Endothelial cell of umbilical vein (primary cell): ENCODE measurements at regions not wholly inside any gene's neighbourhood (a gene's known extent, or its start where the extent isn't known, plus 50 kb on each side); places are given as distances from the start of the nearest gene placed in this dataset.

ENCODE experiments used
- BruUV-seq: library from RNA; stranded (reverse); fragments of 400-500 nt; replicated peaks from 2 replicates; lab custom pipeline; 2021; lab: Mats Ljungman, UMichigan
- CTCF ChIA-PET: fragments of 300-600, 350-600 bp; sonication (Branson Sonifier 250); formaldehyde crosslinking; loops from one replicate; lab custom pipeline; 2021; ENCODE audit warnings: antibody characterized with exemption, inconsistent platforms; lab: Charles Lee
- POLR2A ChIA-PET: fragments of 300-600, 350-600 bp; sonication (Branson Sonifier 250); formaldehyde crosslinking; loops from one replicate; lab custom pipeline; 2021; ENCODE audit warnings: antibody characterized with exemption, inconsistent platforms; lab: Charles Lee
- DNase-seq: peaks from one replicate; pipeline ENCODE4 v3.0.0-alpha.2; 2011; ENCODE audit warnings: low read depth, low spot score
- FAIRE-seq: peaks from 2 replicates; lab custom pipeline; 2011; peaks lifted over from hg19 to GRCh38; lab: Jason Lieb, UNC
- H2AFZ ChIP-seq: 2 replicates; pipeline ENCODE4 v1.6.0; 2012; ENCODE audit warnings: low read depth, low read length, control low read depth, inconsistent platforms
- H3K27ac ChIP-seq: 2 replicates; pipeline ENCODE4 v1.5.1; 2011; ENCODE audit warnings: low read depth, mild to moderate bottlenecking, control low read depth, low read length, moderate library complexity; ENCODE audit not compliant: insufficient read depth
- H3K27me3 ChIP-seq, 2 experiments: 2 replicates each; pipeline versions ENCODE4 v1.6.0 to v1.6.1; 2011; ENCODE audit warnings: low read length in 2 of 2, mixed read lengths in 1 of 2; ENCODE audit not compliant: control insufficient read depth in 2 of 2, insufficient read depth in 2 of 2
- H3K36me3 ChIP-seq, 2 experiments: 2 replicates in 1 of 2; 3 replicates in 1 of 2; pipeline ENCODE4 v1.5.1; 2011; ENCODE audit warnings: low read length in 2 of 2, mild to moderate bottlenecking in 1 of 2, moderate library complexity in 1 of 2; ENCODE audit not compliant: control insufficient read depth in 2 of 2, insufficient read depth in 2 of 2; ENCODE audit errors: extremely low read depth in 1 of 2
- H3K4me1 ChIP-seq: 3 replicates; pipeline ENCODE4 v1.5.1; 2011; ENCODE audit warnings: mild to moderate bottlenecking, low read length; ENCODE audit not compliant: control insufficient read depth, insufficient read depth; ENCODE audit errors: extremely low read depth
- H3K4me2 ChIP-seq: 2 replicates; pipeline ENCODE4 v1.6.1; 2011; ENCODE audit warnings: low read length, control low read depth, mixed read lengths; ENCODE audit not compliant: insufficient read depth
- H3K4me3 ChIP-seq, 3 experiments: fragments of 200-600 bp in 1 of 3; sonication (generic), shearing (Covaris generic) in 1 of 3; replicated peaks in 1 of 3; 2 replicates each; pipeline ENCODE4 v1.5.1; 2011 to 2016; ENCODE audit warnings: control low read depth in 3 of 3, low read length in 3 of 3, mild to moderate bottlenecking in 2 of 3, inconsistent platforms in 1 of 3, low read depth in 1 of 3, moderate library complexity in 1 of 3; ENCODE audit not compliant: insufficient read depth in 1 of 3
- H3K79me2 ChIP-seq: 2 replicates; pipeline ENCODE4 v1.6.0; 2012; ENCODE audit warnings: low read length, inconsistent platforms; ENCODE audit not compliant: control insufficient read depth, insufficient read depth
- H3K9ac ChIP-seq: replicated peaks from 2 replicates; pipeline ENCODE3; 2011; ENCODE audit warnings: low read length, control low read depth; ENCODE audit not compliant: insufficient read depth; ENCODE audit errors: extremely low read depth
- H3K9me1 ChIP-seq: replicated peaks from 3 replicates; pipeline ENCODE4 v1.6.0; 2011; ENCODE audit warnings: mild to moderate bottlenecking, low read length; ENCODE audit not compliant: control insufficient read depth, insufficient read depth; ENCODE audit errors: extremely low read depth
- H3K9me3 ChIP-seq: replicated peaks from 2 replicates; pipeline ENCODE4 v1.5.1; 2012; ENCODE audit warnings: low read length, inconsistent platforms; ENCODE audit not compliant: control insufficient read depth, insufficient read depth
- H4K20me1 ChIP-seq: replicated peaks from 2 replicates; pipeline ENCODE3; 2011; ENCODE audit warnings: mild to moderate bottlenecking, low read length; ENCODE audit not compliant: control insufficient read depth, insufficient read depth; ENCODE audit errors: extremely low read depth
- EZH2 ChIP-seq: IDR thresholded peaks from 2 replicates; pipeline ENCODE4 v1.6.1; 2012; ENCODE audit warnings: borderline replicate concordance, low read depth, mild to moderate bottlenecking, moderate library complexity, low read length, inconsistent platforms; ENCODE audit not compliant: severe bottlenecking
- FOS ChIP-seq: IDR thresholded peaks from 2 replicates; pipeline ENCODE4 v1.6.1; 2011; ENCODE audit warnings: mild to moderate bottlenecking, low read length, moderate library complexity, borderline replicate concordance; ENCODE audit not compliant: insufficient read depth
- GATA2 ChIP-seq: IDR thresholded peaks from 2 replicates; pipeline ENCODE4 v1.7.0; 2011; ENCODE audit warnings: low read depth, mild to moderate bottlenecking, moderate library complexity, mixed read lengths, low read length; ENCODE audit not compliant: insufficient read length, insufficient read depth
- JUN ChIP-seq: IDR thresholded peaks from 2 replicates; pipeline ENCODE4 v1.6.1; 2011; ENCODE audit warnings: borderline replicate concordance, low read depth; ENCODE audit not compliant: insufficient read length, insufficient read depth
- MYC ChIP-seq: IDR thresholded peaks from one replicate; pipeline ENCODE4 v1.6.1; 2011; ENCODE audit warnings: mild to moderate bottlenecking, low read depth, low read length
- POLR2A ChIP-seq: IDR thresholded peaks from 2 replicates; pipeline ENCODE4 v1.6.1; 2012; ENCODE audit warnings: low read depth, mild to moderate bottlenecking, control low read depth, low read length
- POLR2AphosphoS5 ChIP-seq: IDR thresholded peaks from 2 replicates; pipeline ENCODE4 v1.6.1; 2012; ENCODE audit warnings: low read depth, mild to moderate bottlenecking, control low read depth, low read length, moderate library complexity; ENCODE audit not compliant: insufficient read depth
- dilution Hi-C: fragments of 300-500 bp; cut with MboI; formaldehyde crosslinking; loops from one replicate; pipeline ENCODE4 v1.15.0; 2019; ENCODE audit warnings: low sequenced_read_pairs; ENCODE audit not compliant: extremely low pct_ligation_motif_present
- intact Hi-C: fragments of 100-400 bp; cut with micrococcal nuclease; formaldehyde crosslinking; loops from one replicate; pipeline ENCODE4 v1.10.0; 2022
- TF ChIP-seq, protein P1 (sequence below): IDR thresholded peaks from 2 replicates; pipeline ENCODE4 v1.6.1; 2011; ENCODE audit not compliant: insufficient read depth, insufficient read length
- TF ChIP-seq, protein P2 (sequence below), 2 donors: IDR thresholded peaks; 1 replicate in 1 of 2; 2 replicates in 1 of 2; pipeline ENCODE4 v1.5.1; 2011; ENCODE audit warnings: low read length in 2 of 2, mild to moderate bottlenecking in 2 of 2, moderate library complexity in 2 of 2, control low read depth in 1 of 2, inconsistent platforms in 1 of 2, low read depth in 1 of 2; ENCODE audit not compliant: insufficient read depth in 1 of 2; ENCODE audit errors: extremely low read depth in 1 of 2

DNA sequence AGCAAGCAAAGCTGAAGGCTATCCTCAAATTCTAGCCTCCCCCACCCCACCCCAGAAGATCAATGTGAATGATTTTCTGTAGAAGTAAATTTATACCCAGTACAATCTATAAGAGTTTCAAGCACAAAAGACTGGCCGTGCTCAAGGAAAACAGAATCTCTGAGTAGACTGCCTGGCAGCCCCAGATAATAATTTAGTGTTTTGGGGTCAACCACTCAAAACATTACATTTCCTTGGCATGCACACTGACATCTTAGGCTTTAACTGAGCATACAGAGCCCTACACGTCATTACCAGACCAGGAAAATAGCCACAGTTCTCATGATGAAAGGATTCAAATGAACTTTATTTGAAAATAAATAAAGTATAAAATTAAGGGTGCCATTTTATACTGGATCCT lies 376.5 kb downstream of the TBL1XR1 start:
- dilution Hi-C loops (no loop called here), intact Hi-C loops (no loop called here)
- Histone ChIP-seq H3K4me3 (no peak overlapping the region), H3K9me1 (no peaks in the 10 kb centered on the region), H3K79me2 (no peaks in the 10 kb centered on the region), H4K20me1 (no peaks in the 10 kb centered on the region), H3K4me2 (no peak overlapping the region), H3K9me3 (no peaks in the 10 kb centered on the region), H3K4me1 (no peaks in the 10 kb centered on the region), H3K36me3 (no peaks in the 10 kb centered on the region), H3K9ac (no peak overlapping the region), H3K27me3 (no peaks in the 10 kb centered on the region), H2AFZ (no peak overlapping the region), H3K27ac (no peak overlapping the region)
- DNase-seq (peak; percentile 77), FAIRE-seq (no peak)
- ChIA-PET CTCF (no interaction called here), POLR2A (no interaction called here)
- BruUV-seq = no TSS peak
- TF ChIP-seq POLR2AphosphoS5 = no peak
- TF ChIP-seq GATA2 = no peak
- TF ChIP-seq FOS = no peak
- TF ChIP-seq POLR2A = no peak
- TF ChIP-seq, protein P1, sequence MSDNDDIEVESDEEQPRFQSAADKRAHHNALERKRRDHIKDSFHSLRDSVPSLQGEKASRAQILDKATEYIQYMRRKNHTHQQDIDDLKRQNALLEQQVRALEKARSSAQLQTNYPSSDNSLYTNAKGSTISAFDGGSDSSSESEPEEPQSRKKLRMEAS = no peak
- TF ChIP-seq MYC = no peak
- TF ChIP-seq EZH2 = no peak
- TF ChIP-seq JUN = no peak
- TF ChIP-seq, protein P2, sequence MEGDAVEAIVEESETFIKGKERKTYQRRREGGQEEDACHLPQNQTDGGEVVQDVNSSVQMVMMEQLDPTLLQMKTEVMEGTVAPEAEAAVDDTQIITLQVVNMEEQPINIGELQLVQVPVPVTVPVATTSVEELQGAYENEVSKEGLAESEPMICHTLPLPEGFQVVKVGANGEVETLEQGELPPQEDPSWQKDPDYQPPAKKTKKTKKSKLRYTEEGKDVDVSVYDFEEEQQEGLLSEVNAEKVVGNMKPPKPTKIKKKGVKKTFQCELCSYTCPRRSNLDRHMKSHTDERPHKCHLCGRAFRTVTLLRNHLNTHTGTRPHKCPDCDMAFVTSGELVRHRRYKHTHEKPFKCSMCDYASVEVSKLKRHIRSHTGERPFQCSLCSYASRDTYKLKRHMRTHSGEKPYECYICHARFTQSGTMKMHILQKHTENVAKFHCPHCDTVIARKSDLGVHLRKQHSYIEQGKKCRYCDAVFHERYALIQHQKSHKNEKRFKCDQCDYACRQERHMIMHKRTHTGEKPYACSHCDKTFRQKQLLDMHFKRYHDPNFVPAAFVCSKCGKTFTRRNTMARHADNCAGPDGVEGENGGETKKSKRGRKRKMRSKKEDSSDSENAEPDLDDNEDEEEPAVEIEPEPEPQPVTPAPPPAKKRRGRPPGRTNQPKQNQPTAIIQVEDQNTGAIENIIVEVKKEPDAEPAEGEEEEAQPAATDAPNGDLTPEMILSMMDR (IDR thresholded peaks at IDR 0.05; ENCODE audit: extremely low read depth in 1 of 2, insufficient read depth in 1 of 2, low read depth in 1 of 2, low read length in 2 of 2) = no peak
